ENCODE measurements at regions not wholly inside any gene's neighbourhood (a gene's known extent, or its start where the extent isn't known, plus 50 kb on each side); places are given as distances from the start of the nearest gene placed in this dataset.

- no peaks in the 10 kb centered on the region for H3K27me3 Mint-ChIP-seq (ENCODE audit: unreplicated experiment)
- H3K4me3 Mint-ChIP-seq (ENCODE audit: unreplicated experiment) = no peak overlapping the region
- H3K27ac Mint-ChIP-seq (ENCODE audit: unreplicated experiment) = no peak overlapping the region
- TF ChIP-seq CTCF (IDR thresholded peaks at IDR 0.05; ENCODE audit: unreplicated experiment) = no peak
- DNase-seq (ENCODE audit: low spot score) = no peak
- H3K4me1 Mint-ChIP-seq (ENCODE audit: unreplicated experiment) = no peaks in the 10 kb centered on the region
- no peaks in the 10 kb centered on the region for H3K36me3 Mint-ChIP-seq (ENCODE audit: low read depth, unreplicated experiment)
- H3K9me3 Mint-ChIP-seq (ENCODE audit: unreplicated experiment) = no peaks in the 10 kb centered on the region
These were observed 258.1 kb upstream of the NOCT start for GRCh38 chr4:138757432-138757831.

- H3K4me3 Mint-ChIP-seq (ENCODE audit: unreplicated experiment) = no peak overlapping the region
- no peaks in the 10 kb centered on the region for H3K4me1 Mint-ChIP-seq (ENCODE audit: unreplicated experiment)
- H3K27ac Mint-ChIP-seq (ENCODE audit: unreplicated experiment) = no peak overlapping the region
- no peaks in the 10 kb centered on the region for H3K27me3 Mint-ChIP-seq (ENCODE audit: unreplicated experiment)
- no peak for TF ChIP-seq CTCF (IDR thresholded peaks at IDR 0.05; ENCODE audit: unreplicated experiment)
- no peaks in the 10 kb centered on the region for H3K9me3 Mint-ChIP-seq (ENCODE audit: unreplicated experiment)
- no peak for DNase-seq (ENCODE audit: low spot score)
- H3K36me3 Mint-ChIP-seq (ENCODE audit: low read depth, unreplicated experiment) = no peaks in the 10 kb centered on the region
These were observed 259.1 kb upstream of the NOCT start for GRCh38 chr4:138756519-138756918.

GRCh38 chr4:138751309-138751708 is 264.3 kb upstream of the NOCT start:
- no peak for DNase-seq (ENCODE audit: low spot score)
- Mint-ChIP-seq H3K27ac (ENCODE audit: unreplicated experiment) (no peak overlapping the region), H3K4me1 (ENCODE audit: unreplicated experiment) (no peaks in the 10 kb centered on the region), H3K36me3 (ENCODE audit: low read depth, unreplicated experiment) (no peaks in the 10 kb centered on the region), H3K9me3 (ENCODE audit: unreplicated experiment) (no peaks in the 10 kb centered on the region), H3K4me3 (ENCODE audit: unreplicated experiment) (no peak overlapping the region), H3K27me3 (ENCODE audit: unreplicated experiment) (peaks cover 1% of the 10 kb centered on the region)
- TF ChIP-seq CTCF (IDR thresholded peaks at IDR 0.05; ENCODE audit: unreplicated experiment) = no peak

- H3K9me3 Mint-ChIP-seq (ENCODE audit: unreplicated experiment) = no peaks in the 10 kb centered on the region
- H3K36me3 Mint-ChIP-seq (ENCODE audit: low read depth, unreplicated experiment) = no peaks in the 10 kb centered on the region
- peaks cover 1% of the 10 kb centered on the region for H3K27me3 Mint-ChIP-seq (ENCODE audit: unreplicated experiment)
- H3K4me1 Mint-ChIP-seq (ENCODE audit: unreplicated experiment) = no peaks in the 10 kb centered on the region
- H3K4me3 Mint-ChIP-seq (ENCODE audit: unreplicated experiment) = no peak overlapping the region
- no peak for DNase-seq (ENCODE audit: low spot score)
- no peak overlapping the region for H3K27ac Mint-ChIP-seq (ENCODE audit: unreplicated experiment)
- no peak for TF ChIP-seq CTCF (IDR thresholded peaks at IDR 0.05; ENCODE audit: unreplicated experiment)
These were observed 266.3 kb upstream of the NOCT start for GRCh38 chr4:138749303-138749702.

- Mint-ChIP-seq H3K4me1 (ENCODE audit: unreplicated experiment) (no peaks in the 10 kb centered on the region), H3K9me3 (ENCODE audit: unreplicated experiment) (no peaks in the 10 kb centered on the region), H3K4me3 (ENCODE audit: unreplicated experiment) (no peak overlapping the region), H3K27me3 (ENCODE audit: unreplicated experiment) (peaks cover 1% of the 10 kb centered on the region), H3K27ac (ENCODE audit: unreplicated experiment) (no peak overlapping the region), H3K36me3 (ENCODE audit: low read depth, unreplicated experiment) (no peaks in the 10 kb centered on the region)
- TF ChIP-seq CTCF (IDR thresholded peaks at IDR 0.05; ENCODE audit: unreplicated experiment) = no peak
- DNase-seq (ENCODE audit: low spot score) = no peak
These were observed 273.7 kb upstream of the NOCT start for GRCh38 chr4:138741766-138742377.

Data from endothelial cell (in vitro differentiated cells).